ENCODE measurements at regions not wholly inside any gene's neighbourhood (a gene's known extent, or its start where the extent isn't known, plus 50 kb on each side); places are given as distances from the start of the nearest gene placed in this dataset.

DNA sequence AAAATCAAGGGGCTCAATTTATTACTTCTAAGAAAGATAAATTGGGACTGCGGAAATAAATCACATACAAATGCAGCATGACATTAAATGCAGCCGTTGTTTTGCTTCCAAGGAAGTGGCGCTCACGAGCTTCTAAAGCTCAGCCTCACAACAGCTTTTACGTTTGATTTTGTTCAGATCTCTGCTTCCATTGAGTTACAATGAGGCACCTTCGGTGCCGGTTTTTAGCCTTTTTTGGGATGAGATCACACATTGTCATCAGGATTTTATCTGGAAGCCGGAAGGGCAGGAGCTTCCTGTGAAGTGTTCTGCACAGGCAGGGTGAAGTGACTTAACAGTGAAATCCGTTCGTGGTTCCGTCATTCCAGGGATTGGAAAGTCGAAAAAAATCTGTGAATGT lies 209.8 kb downstream of the DCDC2C start:
- Mint-ChIP-seq H3K4me3 (ENCODE audit: unreplicated experiment) (no peak overlapping the region), H3K27me3 (ENCODE audit: unreplicated experiment) (peaks cover 3% of the 10 kb centered on the region), H3K27ac (ENCODE audit: unreplicated experiment) (no peak overlapping the region), H3K4me1 (ENCODE audit: low read depth, unreplicated experiment) (no peaks in the 10 kb centered on the region), H3K36me3 (ENCODE audit: unreplicated experiment) (peaks cover 9% of the 10 kb centered on the region), H3K9me3 (ENCODE audit: unreplicated experiment) (peaks cover 3% of the 10 kb centered on the region)
- TF ChIP-seq, protein P1, sequence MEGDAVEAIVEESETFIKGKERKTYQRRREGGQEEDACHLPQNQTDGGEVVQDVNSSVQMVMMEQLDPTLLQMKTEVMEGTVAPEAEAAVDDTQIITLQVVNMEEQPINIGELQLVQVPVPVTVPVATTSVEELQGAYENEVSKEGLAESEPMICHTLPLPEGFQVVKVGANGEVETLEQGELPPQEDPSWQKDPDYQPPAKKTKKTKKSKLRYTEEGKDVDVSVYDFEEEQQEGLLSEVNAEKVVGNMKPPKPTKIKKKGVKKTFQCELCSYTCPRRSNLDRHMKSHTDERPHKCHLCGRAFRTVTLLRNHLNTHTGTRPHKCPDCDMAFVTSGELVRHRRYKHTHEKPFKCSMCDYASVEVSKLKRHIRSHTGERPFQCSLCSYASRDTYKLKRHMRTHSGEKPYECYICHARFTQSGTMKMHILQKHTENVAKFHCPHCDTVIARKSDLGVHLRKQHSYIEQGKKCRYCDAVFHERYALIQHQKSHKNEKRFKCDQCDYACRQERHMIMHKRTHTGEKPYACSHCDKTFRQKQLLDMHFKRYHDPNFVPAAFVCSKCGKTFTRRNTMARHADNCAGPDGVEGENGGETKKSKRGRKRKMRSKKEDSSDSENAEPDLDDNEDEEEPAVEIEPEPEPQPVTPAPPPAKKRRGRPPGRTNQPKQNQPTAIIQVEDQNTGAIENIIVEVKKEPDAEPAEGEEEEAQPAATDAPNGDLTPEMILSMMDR (IDR thresholded peaks at IDR 0.05; ENCODE audit: partially characterized antibody, unreplicated experiment) = no peak
- no peak for DNase-seq

DNA sequence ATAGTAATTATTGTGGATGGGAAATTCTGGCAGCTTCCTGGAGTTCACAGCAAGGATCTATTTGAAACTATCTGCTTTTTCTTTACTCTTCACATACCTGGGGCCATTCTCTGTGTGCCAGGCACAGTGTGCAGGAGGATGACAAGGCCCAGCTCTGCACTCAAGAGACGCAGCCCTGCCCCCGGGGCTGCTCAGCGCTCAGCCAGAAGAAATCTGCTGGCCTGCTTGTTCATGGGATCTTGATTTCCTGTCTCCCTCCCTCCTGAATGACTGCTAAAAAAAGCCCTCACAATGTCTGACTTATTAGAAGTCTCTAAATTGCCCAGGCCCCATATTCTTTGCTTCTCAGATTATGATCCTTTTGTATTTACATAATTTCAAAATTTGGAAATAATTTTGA lies 210.9 kb downstream of the DCDC2C start:
- Mint-ChIP-seq H3K27me3 (ENCODE audit: unreplicated experiment) (peaks cover 3% of the 10 kb centered on the region), H3K9me3 (ENCODE audit: unreplicated experiment) (peaks cover 3% of the 10 kb centered on the region), H3K4me1 (ENCODE audit: low read depth, unreplicated experiment) (no peaks in the 10 kb centered on the region), H3K36me3 (ENCODE audit: unreplicated experiment) (peaks cover 14% of the 10 kb centered on the region), H3K4me3 (ENCODE audit: unreplicated experiment) (no peak overlapping the region), H3K27ac (ENCODE audit: unreplicated experiment) (no peak overlapping the region)
- TF ChIP-seq, protein P1 (IDR thresholded peaks at IDR 0.05; ENCODE audit: partially characterized antibody, unreplicated experiment) = no peak
- DNase-seq = no peak

DNA sequence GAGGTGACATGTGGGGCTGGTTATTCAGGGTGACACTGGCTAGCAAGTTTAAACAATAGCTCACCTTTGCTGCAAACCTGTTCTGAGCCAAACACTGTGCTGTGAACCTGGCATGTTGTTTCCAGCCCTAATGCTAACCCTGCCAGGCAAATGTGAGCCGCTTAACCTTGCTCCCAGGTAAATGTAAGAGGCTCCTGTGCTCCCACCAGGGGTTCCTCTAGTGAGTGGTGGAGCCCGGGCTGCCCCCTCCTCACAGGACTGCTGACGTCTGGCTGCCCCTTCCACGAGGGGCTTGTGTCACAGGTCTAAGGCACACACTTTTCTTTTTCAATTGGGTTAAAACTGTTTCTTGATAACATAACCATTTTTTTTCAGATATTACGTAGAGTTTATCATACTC lies 223.7 kb downstream of the DCDC2C start:
- no peak for DNase-seq
- Mint-ChIP-seq H3K4me1 (ENCODE audit: low read depth, unreplicated experiment) (no peaks in the 10 kb centered on the region), H3K27ac (ENCODE audit: unreplicated experiment) (no peak overlapping the region), H3K9me3 (ENCODE audit: unreplicated experiment) (no peaks in the 10 kb centered on the region), H3K36me3 (ENCODE audit: unreplicated experiment) (no peaks in the 10 kb centered on the region), H3K27me3 (ENCODE audit: unreplicated experiment) (no peaks in the 10 kb centered on the region), H3K4me3 (ENCODE audit: unreplicated experiment) (no peak overlapping the region)
- TF ChIP-seq, protein P1 (IDR thresholded peaks at IDR 0.05; ENCODE audit: partially characterized antibody, unreplicated experiment) = no peak

DNA sequence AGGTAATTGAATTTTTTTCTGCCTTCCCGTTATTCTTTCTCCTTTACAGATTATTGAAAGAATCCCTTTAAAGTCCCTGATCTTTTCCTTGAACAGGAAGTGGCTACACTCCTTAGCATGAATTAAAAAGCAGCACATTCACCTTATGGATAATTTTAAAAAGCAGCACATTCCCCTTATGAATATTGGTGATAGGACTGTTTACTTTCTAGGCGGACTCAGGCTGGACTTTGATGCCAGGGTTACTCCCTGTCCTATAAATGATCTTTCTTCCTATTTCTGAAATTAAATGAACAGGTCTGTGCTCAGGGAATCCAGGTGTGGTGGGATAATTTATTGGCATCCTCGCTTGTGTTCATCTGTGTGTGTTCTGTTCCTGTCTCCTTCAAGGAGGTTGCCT lies 226.0 kb downstream of the DCDC2C start:
- Mint-ChIP-seq H3K9me3 (ENCODE audit: unreplicated experiment) (no peaks in the 10 kb centered on the region), H3K36me3 (ENCODE audit: unreplicated experiment) (peaks cover 12% of the 10 kb centered on the region), H3K27ac (ENCODE audit: unreplicated experiment) (no peak overlapping the region), H3K4me1 (ENCODE audit: low read depth, unreplicated experiment) (no peaks in the 10 kb centered on the region), H3K4me3 (ENCODE audit: unreplicated experiment) (no peak overlapping the region), H3K27me3 (ENCODE audit: unreplicated experiment) (no peaks in the 10 kb centered on the region)
- DNase-seq = no peak
- TF ChIP-seq, protein P1 (IDR thresholded peaks at IDR 0.05; ENCODE audit: partially characterized antibody, unreplicated experiment) = no peak

DNA sequence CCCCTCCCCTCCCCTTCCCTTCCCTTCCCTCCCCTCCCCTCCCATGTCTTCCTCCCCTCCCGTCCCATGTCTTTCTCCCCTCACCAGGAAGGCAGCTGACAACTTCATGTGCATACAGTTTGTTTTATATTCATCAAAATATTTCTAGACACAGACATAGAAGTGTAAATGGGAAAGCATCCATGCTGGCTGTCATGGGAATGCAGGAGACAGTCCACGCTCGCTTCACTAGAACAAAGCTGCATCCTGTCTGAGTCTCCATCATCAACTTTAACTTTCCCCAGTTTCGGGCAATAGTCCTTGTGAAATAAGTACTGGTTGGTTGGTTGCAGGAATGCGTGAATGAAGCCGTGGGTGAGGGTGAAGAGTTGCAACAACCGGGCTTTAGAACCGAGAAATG lies 226.9 kb downstream of the DCDC2C start:
- Mint-ChIP-seq H3K27ac (ENCODE audit: unreplicated experiment) (no peak overlapping the region), H3K4me1 (ENCODE audit: low read depth, unreplicated experiment) (no peaks in the 10 kb centered on the region), H3K9me3 (ENCODE audit: unreplicated experiment) (no peaks in the 10 kb centered on the region), H3K27me3 (ENCODE audit: unreplicated experiment) (no peaks in the 10 kb centered on the region), H3K4me3 (ENCODE audit: unreplicated experiment) (no peak overlapping the region), H3K36me3 (ENCODE audit: unreplicated experiment) (peaks cover 12% of the 10 kb centered on the region)
- DNase-seq = no peak
- TF ChIP-seq, protein P1 (IDR thresholded peaks at IDR 0.05; ENCODE audit: partially characterized antibody, unreplicated experiment) = no peak
